ENCODE measurements at regions not wholly inside any gene's neighbourhood (a gene's known extent, or its start where the extent isn't known, plus 50 kb on each side); places are given as distances from the start of the nearest gene placed in this dataset.

DNA sequence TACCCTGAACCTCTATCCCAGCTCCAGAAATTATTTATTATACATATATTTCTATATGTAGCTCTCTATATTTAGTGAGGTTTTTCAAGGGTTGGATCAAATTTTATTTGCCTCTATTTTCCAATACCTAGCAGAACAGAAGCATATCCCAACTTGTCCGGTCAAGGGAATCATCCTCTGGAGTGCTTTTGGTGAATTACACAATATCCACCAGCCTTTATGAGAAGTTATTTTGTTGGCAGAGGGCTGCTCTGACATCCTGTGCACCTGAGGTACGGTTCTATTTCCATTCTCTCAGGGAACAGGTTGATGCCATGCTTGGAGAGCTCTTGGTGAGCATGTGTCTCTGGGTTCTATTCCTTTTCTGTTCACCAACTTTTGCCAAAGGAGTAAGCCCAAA is 1056.4 kb downstream of the GALC start:
- TF ChIP-seq EZH2 (IDR thresholded peaks at IDR 0.05; ENCODE audit: low read depth), result no peak
- TF ChIP-seq, protein P1, sequence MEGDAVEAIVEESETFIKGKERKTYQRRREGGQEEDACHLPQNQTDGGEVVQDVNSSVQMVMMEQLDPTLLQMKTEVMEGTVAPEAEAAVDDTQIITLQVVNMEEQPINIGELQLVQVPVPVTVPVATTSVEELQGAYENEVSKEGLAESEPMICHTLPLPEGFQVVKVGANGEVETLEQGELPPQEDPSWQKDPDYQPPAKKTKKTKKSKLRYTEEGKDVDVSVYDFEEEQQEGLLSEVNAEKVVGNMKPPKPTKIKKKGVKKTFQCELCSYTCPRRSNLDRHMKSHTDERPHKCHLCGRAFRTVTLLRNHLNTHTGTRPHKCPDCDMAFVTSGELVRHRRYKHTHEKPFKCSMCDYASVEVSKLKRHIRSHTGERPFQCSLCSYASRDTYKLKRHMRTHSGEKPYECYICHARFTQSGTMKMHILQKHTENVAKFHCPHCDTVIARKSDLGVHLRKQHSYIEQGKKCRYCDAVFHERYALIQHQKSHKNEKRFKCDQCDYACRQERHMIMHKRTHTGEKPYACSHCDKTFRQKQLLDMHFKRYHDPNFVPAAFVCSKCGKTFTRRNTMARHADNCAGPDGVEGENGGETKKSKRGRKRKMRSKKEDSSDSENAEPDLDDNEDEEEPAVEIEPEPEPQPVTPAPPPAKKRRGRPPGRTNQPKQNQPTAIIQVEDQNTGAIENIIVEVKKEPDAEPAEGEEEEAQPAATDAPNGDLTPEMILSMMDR (conservative IDR thresholded peaks at IDR 0.05), result no peak
- Histone ChIP-seq H3K9me2 (ENCODE audit: insufficient read depth) (no peaks in the 10 kb centered on the region), H3K4me1 (replicated peaks; ENCODE audit: insufficient read depth) (no peaks in the 10 kb centered on the region), H3K79me2 (ENCODE audit: low read depth) (no peaks in the 10 kb centered on the region), H3K4me2 (no peak overlapping the region), H3K27ac (no peak overlapping the region), H3K4me3 (no peak overlapping the region), H3F3A (ENCODE audit: insufficient read depth, low read depth) (no peaks in the 10 kb centered on the region), H2AFZ (no peak overlapping the region), H3K36me3 (ENCODE audit: low read depth) (no peaks in the 10 kb centered on the region), H3K9me3 (ENCODE audit: insufficient read depth, low read depth) (no peaks in the 10 kb centered on the region), H3K27me3 (ENCODE audit: insufficient read depth, low read depth) (no peaks in the 10 kb centered on the region), H4K20me1 (ENCODE audit: insufficient read depth) (no peaks in the 10 kb centered on the region)
- intact Hi-C loops (cut with micrococcal nuclease; ENCODE audit: unreplicated experiment), result no loop called here
- DNase-seq, result no peak
- no TSS peak for BruUV-seq (replicated peaks)
- ChIA-PET CTCF (no interaction called here), POLR2A (ENCODE audit: unreplicated experiment) (no interaction called here)

DNA sequence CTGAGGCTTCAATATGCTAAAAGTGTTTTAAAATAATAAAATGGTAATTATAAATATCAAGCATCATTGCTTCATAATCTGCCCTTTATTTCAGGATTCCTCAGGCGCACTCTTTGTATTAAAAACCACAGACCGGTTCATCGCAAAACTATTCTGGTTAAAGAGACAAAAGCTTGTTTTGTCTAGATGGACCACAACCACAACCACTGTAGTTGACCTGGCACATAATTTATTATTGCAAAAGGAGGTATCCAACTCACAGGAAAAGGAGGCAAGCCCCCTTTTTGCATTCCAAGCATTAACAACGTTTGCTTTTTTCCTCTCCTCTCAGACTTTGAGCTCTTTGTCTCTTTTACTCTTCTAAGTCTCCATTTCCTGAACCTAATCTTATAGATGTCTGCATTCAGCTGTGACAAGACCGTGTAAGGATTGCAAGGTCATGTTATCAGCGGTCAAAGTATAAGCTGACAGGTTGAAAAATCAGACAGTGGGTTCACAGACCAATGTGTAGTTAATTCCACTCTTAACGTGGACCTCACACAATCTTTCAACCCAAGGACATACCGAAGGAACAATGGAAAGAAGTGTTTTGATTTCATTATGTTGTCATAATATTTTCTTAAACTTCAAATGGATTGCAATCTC is 1057.6 kb downstream of the GALC start:
- Histone ChIP-seq H3K4me3 (no peak overlapping the region), H3K9me3 (ENCODE audit: insufficient read depth, low read depth) (no peaks in the 10 kb centered on the region), H3K79me2 (ENCODE audit: low read depth) (no peaks in the 10 kb centered on the region), H3K27ac (no peak overlapping the region), H4K20me1 (ENCODE audit: insufficient read depth) (no peaks in the 10 kb centered on the region), H3K4me2 (no peak overlapping the region), H2AFZ (no peak overlapping the region), H3K36me3 (ENCODE audit: low read depth) (no peaks in the 10 kb centered on the region), H3F3A (ENCODE audit: insufficient read depth, low read depth) (no peaks in the 10 kb centered on the region), H3K4me1 (replicated peaks; ENCODE audit: insufficient read depth) (no peaks in the 10 kb centered on the region), H3K27me3 (ENCODE audit: insufficient read depth, low read depth) (no peaks in the 10 kb centered on the region), H3K9me2 (ENCODE audit: insufficient read depth) (no peaks in the 10 kb centered on the region)
- intact Hi-C loops (cut with micrococcal nuclease; ENCODE audit: unreplicated experiment), result no loop called here
- POLR2A ChIA-PET (ENCODE audit: unreplicated experiment), result no interaction called here
- DNase-seq, result no peak
- CTCF ChIA-PET, result no interaction called here
- TF ChIP-seq, protein P1 (conservative IDR thresholded peaks at IDR 0.05), result no peak
- no peak for TF ChIP-seq EZH2 (IDR thresholded peaks at IDR 0.05; ENCODE audit: low read depth)
- BruUV-seq (replicated peaks), result no TSS peak

DNA sequence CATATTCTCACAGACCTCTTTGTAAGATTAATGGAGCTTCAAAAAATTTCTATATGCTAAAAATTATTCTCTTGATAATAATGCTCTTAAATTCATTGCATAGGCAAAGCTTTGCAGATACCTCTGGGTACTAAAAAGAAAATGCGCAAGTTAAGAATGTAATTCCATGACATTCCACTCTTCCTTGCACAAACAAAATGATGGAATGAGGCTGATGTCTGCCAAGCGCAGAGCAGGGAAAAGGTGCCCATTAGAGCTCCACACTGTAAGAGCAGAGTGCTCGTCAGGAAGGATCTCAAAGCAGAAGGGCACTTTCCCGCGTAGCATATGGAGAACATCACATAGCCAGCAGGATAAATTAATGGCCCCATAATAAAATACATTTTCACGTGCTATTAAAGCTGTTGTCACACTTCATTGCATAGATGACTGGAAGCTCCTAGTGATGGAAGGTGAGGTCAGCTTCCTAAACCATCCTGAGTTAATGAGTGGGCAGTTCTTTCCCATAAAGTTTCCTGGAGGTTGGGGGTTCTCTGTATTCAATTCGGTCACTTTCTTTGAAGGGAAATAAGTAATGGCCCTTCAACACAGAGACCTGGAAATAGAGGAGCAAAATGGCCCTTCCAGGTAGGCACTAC is 1058.9 kb downstream of the GALC start:
- Histone ChIP-seq H3F3A (ENCODE audit: insufficient read depth, low read depth) (no peaks in the 10 kb centered on the region), H3K4me2 (no peak overlapping the region), H3K4me3 (no peak overlapping the region), H3K36me3 (ENCODE audit: low read depth) (no peaks in the 10 kb centered on the region), H3K79me2 (ENCODE audit: low read depth) (no peaks in the 10 kb centered on the region), H4K20me1 (ENCODE audit: insufficient read depth) (no peaks in the 10 kb centered on the region), H3K27ac (no peak overlapping the region), H3K9me3 (ENCODE audit: insufficient read depth, low read depth) (no peaks in the 10 kb centered on the region), H2AFZ (no peak overlapping the region), H3K9me2 (ENCODE audit: insufficient read depth) (no peaks in the 10 kb centered on the region), H3K27me3 (ENCODE audit: insufficient read depth, low read depth) (no peaks in the 10 kb centered on the region), H3K4me1 (replicated peaks; ENCODE audit: insufficient read depth) (no peaks in the 10 kb centered on the region)
- no peak for DNase-seq
- no TSS peak for BruUV-seq (replicated peaks)
- ChIA-PET CTCF (no interaction called here), POLR2A (ENCODE audit: unreplicated experiment) (no interaction called here)
- no peak for TF ChIP-seq EZH2 (IDR thresholded peaks at IDR 0.05; ENCODE audit: low read depth)
- TF ChIP-seq, protein P1 (conservative IDR thresholded peaks at IDR 0.05), result no peak
- intact Hi-C loops (cut with micrococcal nuclease; ENCODE audit: unreplicated experiment), result no loop called here

Data from PC-9 (cell line).